GM21367 (cell line): ENCODE measurements at regions not wholly inside any gene's neighbourhood (a gene's known extent, or its start where the extent isn't known, plus 50 kb on each side); places are given as distances from the start of the nearest gene placed in this dataset.
A peak's percentile ranks its signal among the peaks of the same experiment; 100 is the strongest.
"Not testable (repeated sequence)": the region's sequence is repeated elsewhere in the genome, so short reads cannot be mapped to it uniquely, and the experiment has no call there.

Source experiments
- ATAC-seq: cut with Tn5 transposase; IDR thresholded peaks from one replicate; pipeline ENCODE4 v1.9.1; 2021; ENCODE audit not compliant: unreplicated experiment

GRCh38 chrX:39487969-39488330, 609.8 kb downstream of the BCOR start:
- no peak for ATAC-seq

DNA sequence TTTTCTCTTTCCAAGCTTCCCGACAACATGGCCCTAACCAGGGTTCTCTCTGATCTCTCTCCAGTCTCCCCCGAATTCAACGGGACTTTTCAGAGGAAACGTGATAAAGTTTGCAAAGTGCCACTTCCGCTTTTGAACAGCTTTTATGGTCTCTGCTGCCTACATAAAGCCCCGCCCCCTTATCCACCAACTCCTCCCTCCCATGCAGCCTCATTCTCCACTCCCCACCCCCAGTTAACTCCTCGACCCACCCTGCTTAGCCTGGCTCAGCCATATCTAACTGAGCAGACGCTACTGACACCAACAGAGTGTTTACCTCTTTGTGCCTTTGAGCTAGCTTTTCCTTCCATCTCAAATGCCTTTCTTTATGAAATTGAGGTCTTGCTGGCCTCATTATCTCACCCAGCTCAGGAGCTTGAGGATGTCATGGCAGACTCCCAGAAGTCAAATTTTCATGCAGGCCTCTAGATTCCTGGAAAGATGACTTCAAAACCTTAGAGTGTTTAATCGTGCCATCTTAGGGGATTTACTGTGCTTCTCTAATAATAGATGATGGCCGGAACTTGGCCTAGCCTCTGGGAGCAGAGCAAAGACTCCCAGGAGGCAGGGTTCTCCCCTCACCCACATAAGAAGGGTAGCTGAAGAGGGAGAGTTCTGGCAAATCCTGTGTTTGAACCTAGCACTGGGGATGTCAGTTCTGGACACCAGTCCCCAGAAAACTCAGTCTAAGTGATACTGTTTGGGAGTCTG, 606.0 kb downstream of the BCOR start:
- peak; percentile 60 for ATAC-seq

DNA sequence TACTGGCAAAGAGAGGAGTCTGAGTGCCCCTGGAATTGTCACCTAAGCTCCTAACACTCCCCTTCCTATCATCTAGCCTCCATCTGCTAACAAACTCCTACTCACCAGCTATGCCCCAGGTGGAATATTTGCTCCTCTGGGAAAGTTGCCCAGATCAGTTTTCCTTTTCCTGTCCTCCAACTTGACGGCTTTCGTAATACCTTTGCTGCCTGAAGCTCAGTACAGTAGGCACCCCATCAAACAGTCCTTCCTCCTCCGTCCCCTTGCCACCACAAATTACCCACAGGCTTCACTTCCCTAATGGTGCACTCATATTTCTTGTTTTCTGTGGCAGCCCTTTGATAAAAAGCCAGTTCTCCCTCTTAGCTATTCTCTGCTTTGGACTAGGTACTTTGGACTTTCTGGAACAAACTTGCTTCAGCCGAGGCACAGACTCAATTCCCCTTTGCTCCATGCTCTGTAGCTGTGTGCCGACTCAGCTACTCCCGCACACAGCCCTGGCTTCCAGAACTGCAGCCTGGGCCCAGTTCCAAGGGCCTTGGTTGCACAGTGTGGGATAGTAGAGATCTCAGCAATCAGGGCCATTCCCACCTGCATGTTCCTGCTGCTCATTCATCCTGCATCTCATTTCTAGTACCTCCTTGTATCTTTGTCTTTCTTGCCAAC, 605.1 kb downstream of the BCOR start:
- ATAC-seq = peak; percentile 49

DNA sequence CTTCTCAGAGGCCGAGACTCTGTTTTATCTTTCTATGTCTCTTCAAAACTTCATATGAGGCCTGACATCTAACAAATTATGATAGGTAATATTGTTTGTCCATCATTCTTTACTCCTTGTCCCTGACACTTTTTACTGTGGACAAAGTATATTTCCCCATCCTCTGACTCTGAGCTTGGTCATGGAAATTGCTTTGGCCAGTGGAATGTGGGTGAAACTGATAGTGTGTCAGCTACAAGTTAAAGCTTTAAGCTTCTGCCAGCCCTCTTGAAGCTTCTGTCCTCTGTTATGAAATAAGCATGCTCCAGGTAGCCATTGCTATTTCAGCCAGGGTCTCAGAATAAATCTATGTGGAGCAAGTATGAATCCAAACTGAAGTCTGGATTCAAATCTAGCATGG, 604.6 kb downstream of the BCOR start:
- ATAC-seq = no peak

GRCh38 chrX:39497117-39497516, 600.6 kb downstream of the BCOR start:
- not testable (repeated sequence) for ATAC-seq

DNA sequence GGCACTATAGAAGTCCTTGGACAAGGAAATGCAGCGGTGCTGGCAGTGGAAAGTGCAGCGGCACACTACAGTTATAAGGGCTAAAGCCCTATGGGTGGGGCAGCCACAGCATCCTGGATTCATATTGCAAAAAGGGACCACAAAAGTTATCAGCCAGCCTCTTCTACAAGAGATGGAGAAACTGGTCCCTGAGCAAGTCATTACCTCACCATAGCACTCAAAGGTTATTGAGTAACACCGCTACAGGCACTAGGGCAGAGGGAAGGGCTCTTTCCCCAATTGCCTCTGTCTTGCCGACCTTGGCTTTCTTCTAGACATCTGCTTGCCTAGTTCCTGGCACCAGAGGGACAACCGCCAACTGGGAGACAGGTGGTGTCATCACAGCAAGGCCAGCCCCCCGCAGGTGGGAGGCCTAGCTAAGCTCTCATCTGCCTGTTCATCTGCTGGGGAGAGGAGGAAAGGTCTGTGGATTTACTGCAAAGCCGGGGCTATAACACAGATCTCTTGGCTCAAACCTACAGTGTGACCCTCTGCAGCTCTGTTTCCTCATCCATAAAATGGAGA, 600.0 kb downstream of the BCOR start:
- no peak for ATAC-seq

DNA sequence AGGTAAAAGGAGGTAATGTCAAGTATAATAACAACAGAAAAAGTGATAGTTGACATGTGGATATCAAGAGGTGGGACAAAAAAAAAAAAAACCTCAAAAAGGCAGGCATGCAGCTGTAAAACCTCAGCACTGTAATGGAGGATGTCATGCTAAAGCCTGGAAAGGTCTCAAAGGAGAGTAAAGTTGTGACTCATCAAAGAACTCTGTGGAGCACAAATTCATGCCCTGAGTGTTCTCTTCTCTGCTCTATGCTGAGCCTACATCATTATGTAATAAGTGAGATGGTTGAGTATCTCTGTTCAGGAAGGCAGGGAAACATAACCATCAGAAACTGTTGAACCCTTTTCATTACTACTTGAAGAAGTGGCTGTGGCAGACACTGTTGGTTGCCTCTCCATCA, 597.8 kb downstream of the BCOR start:
- ATAC-seq = no peak

- no peak for ATAC-seq
Observed at GRCh38 chrX:39501822-39502221, 595.9 kb downstream of the BCOR start.

DNA sequence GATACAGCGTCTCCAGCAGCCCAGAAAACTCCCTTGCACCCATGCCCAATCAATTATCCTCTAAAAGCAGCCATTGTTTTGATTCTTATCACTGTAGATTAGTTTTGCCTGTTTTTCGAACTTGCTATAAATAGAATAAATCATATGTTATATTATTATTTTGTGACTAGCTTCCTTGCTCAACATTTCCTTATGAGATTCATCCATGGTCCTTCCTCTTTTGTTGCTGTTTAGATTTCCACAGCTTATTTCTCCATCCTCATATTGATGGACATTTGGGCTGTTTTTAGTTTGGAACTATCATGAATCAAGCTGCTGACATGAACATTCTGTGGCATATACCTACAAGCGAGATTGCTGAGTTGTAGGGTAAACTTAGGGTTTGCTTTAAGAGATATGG, 595.3 kb downstream of the BCOR start:
- ATAC-seq = no peak

- no peak for ATAC-seq
Observed at GRCh38 chrX:39504227-39504626, 593.5 kb downstream of the BCOR start.

GRCh38 chrX:39504850-39505259, 592.9 kb downstream of the BCOR start:
- ATAC-seq = no peak

DNA sequence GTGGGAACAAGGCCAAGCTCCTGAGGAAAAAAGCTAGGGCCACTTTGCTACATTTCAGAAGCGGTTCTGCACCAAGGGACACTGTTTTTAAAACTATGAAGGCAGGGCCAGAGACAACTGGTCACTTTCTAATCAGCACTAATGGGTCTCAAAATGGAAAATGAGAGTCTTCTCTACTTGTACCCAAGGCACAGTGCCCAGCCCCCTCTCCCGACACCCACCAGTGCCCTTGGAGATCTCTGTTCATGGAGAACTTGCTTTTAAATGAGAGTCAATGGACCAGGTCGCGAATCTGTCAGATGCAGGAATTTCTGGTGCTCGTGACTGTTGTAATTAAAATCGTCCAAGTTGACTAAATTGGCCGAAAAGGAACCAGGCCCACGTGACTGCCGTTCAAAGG, 591.6 kb downstream of the BCOR start:
- no peak for ATAC-seq

- no peak for ATAC-seq
Observed at GRCh38 chrX:39507034-39507433, 590.7 kb downstream of the BCOR start.

GRCh38 chrX:39507617-39508299, 590.0 kb downstream of the BCOR start:
- no peak for ATAC-seq

DNA sequence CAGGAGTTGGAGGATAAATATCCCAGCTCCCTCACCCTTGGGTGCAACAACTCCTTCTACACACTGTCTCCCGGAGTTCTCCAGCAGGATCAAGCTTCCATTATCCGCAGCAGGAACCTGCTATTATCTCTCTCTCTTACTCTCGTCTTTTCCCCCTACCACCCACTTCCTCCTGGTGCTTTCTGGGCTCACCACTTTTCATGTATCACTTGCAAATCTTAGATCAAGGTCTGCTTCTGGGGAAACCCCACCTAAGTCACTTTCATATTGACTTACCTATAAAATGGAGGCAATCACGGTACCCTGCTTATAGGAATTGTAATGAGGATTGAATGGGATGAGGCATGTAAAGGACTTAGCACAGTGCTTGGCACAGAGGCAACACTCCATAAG, 589.5 kb downstream of the BCOR start:
- no peak for ATAC-seq

DNA sequence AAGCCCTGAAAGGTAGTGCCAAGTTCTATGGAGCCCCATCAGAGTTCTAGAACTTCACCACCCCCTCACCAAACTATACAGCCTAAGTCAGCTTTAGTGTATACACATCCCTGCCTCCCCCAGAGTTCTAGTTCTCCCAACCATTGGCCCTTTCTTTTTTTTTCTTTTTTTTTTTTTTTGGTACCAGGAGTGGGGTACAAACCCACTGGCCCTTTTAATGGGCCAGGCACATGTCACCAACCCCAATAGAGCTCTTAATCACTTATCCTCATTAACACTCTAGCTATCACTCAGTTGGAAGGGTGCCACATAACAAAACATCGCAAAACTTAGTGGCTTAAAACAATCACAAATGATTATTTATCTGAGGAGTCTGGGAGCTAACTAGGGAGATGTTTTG, 588.6 kb downstream of the BCOR start:
- ATAC-seq = no peak

DNA sequence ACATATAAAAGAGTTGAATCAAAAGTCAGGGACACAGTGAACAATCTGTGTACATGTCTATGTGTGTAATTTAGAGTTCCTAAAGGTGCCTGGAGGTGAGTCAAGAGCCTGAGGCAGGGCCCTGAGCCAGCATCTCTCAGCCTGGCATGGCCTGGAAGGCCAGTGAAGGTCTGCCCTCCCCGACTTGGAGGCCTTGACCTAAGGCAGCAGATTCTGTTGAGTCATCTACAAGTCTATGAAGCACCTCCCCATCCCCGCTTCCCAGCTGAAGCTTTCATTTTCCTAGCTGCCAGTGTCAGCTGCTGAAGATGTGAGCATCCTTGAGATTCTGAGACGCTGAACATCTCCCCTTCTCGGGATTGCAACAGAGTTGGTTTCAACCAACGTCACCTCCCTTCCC, 583.9 kb downstream of the BCOR start:
- no peak for ATAC-seq

GRCh38 chrX:39514801-39515200, 583.0 kb downstream of the BCOR start:
- no peak for ATAC-seq

GRCh38 chrX:39516427-39516841, 581.3 kb downstream of the BCOR start:
- ATAC-seq = no peak

- ATAC-seq = no peak
Observed at GRCh38 chrX:39518476-39519029, 579.2 kb downstream of the BCOR start.

DNA sequence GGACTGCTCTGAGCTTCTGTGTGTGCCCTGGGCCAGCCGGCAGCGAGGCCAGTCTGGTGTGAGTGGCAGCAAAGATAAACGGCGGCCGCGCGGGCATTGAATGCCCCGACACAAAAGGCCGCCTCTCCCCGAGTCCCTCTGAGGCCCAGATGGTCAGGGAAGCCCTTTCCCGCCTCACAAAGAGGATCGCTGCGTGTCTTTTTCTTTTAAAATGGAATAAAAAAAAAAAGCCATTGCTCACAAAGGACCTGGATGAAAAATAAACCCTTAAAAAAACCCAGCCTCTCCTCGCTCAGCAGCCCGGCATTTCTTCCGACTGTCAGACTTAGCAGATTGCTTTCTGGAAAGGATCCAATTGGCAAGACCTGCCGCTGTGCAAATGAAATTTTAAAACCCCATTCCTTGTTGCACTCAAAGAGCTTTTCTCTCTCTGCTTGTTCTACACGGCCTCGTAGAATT, 578.7 kb downstream of the BCOR start:
- ATAC-seq = no peak
